HG03135 (cell line): ENCODE measurements at regions not wholly inside any gene's neighbourhood (a gene's known extent, or its start where the extent isn't known, plus 50 kb on each side); places are given as distances from the start of the nearest gene placed in this dataset.
"Not testable (repeated sequence)": the region's sequence is repeated elsewhere in the genome, so short reads cannot be mapped to it uniquely, and the experiment has no call there.

Experiments used
- ATAC-seq: cut with Tn5 transposase; IDR thresholded peaks from one replicate; pipeline ENCODE4 v1.9.1; 2021; ENCODE audit warnings: mild to moderate bottlenecking, moderate library complexity; ENCODE audit not compliant: unreplicated experiment

- ATAC-seq, result not testable (repeated sequence)
These were observed 743.2 kb upstream of the RGMB start for GRCh38 chr5:98030273-98030672.

- ATAC-seq, result not testable (repeated sequence)
These were observed 742.4 kb upstream of the RGMB start for GRCh38 chr5:98031036-98031435.

- no peak for ATAC-seq
These were observed 742.0 kb upstream of the RGMB start for GRCh38 chr5:98031496-98031895.

- ATAC-seq, result no peak
These were observed 741.5 kb upstream of the RGMB start for GRCh38 chr5:98031926-98032325.

- ATAC-seq, result no peak
These were observed 731.8 kb upstream of the RGMB start for GRCh38 chr5:98041661-98042060.

- no peak for ATAC-seq
These were observed 730.9 kb upstream of the RGMB start for GRCh38 chr5:98042521-98042920.

GRCh38 chr5:98042961-98043360 is 730.5 kb upstream of the RGMB start:
- no peak for ATAC-seq

GRCh38 chr5:98050583-98050982 is 722.9 kb upstream of the RGMB start:
- ATAC-seq, result no peak

- no peak for ATAC-seq
These were observed 720.3 kb upstream of the RGMB start for GRCh38 chr5:98053170-98053569.

- no peak for ATAC-seq
These were observed 713.3 kb upstream of the RGMB start for GRCh38 chr5:98060148-98060547.

- no peak for ATAC-seq
These were observed 709.3 kb upstream of the RGMB start for GRCh38 chr5:98064118-98064685.

GRCh38 chr5:98065261-98065909 is 708.1 kb upstream of the RGMB start:
- no peak for ATAC-seq

GRCh38 chr5:98066910-98067309 is 706.6 kb upstream of the RGMB start:
- no peak for ATAC-seq

- no peak for ATAC-seq
These were observed 703.5 kb upstream of the RGMB start for GRCh38 chr5:98069876-98070512.

GRCh38 chr5:98072921-98073320 is 700.5 kb upstream of the RGMB start:
- no peak for ATAC-seq

GRCh38 chr5:98076501-98076900 is 697.0 kb upstream of the RGMB start:
- no peak for ATAC-seq

- ATAC-seq, result no peak
These were observed 687.9 kb upstream of the RGMB start for GRCh38 chr5:98085593-98085992.

GRCh38 chr5:98095072-98095471 is 678.4 kb upstream of the RGMB start:
- ATAC-seq, result no peak

- ATAC-seq, result no peak
These were observed 677.3 kb upstream of the RGMB start for GRCh38 chr5:98096155-98096554.

- ATAC-seq, result no peak
These were observed 673.9 kb upstream of the RGMB start for GRCh38 chr5:98099448-98100105.

- ATAC-seq, result no peak
These were observed 672.3 kb upstream of the RGMB start for GRCh38 chr5:98101131-98101530.

- no peak for ATAC-seq
These were observed 670.5 kb upstream of the RGMB start for GRCh38 chr5:98102936-98103335.
